GM18508 (cell line): ENCODE measurements at regions not wholly inside any gene's neighbourhood (a gene's known extent, or its start where the extent isn't known, plus 50 kb on each side); places are given as distances from the start of the nearest gene placed in this dataset.

Experiments
- ATAC-seq: cut with Tn5 transposase; IDR thresholded peaks from one replicate; pipeline ENCODE4 v1.9.1; 2021; ENCODE audit warnings: moderate number of reproducible peaks; ENCODE audit not compliant: insufficient read depth, unreplicated experiment

DNA sequence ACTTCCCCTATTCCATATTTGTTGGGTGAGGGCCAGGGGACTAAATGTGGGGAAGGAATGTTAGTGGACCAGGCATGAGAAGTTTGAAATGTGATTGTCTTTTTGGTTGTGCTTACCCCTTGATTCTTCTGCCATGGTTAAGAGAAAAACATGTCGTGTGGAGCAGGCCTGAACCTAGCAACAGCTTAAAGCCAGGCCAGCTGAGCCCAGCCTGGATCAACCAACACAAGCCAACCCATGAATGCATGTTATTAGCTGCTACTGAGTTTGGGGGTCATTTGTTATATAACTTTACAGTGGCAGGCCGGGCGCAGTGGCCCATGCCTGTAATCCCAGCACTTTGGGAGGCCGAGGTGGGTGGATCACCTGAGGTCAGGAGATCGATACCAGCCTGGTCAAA, 52.4 kb upstream of the TRIO start:
- no peak for ATAC-seq

DNA sequence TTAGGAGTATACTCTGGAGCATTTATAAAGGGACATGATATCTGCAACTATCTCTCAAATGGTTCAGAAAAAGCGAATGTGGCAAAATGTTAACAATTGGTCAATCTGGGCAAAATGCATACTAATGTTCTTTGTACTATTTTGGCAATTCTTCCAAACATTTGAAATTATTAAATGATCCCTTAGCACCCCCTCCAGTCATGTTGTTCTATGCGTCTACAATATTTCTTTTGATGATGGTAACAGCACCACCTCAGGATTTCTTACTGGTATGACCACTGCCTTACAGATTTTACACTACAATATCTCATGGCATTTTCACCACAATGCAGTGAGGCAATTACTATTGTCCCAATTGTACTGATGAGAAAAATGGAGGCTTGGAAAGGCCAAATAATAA, 52.9 kb upstream of the TRIO start:
- ATAC-seq, result no peak

DNA sequence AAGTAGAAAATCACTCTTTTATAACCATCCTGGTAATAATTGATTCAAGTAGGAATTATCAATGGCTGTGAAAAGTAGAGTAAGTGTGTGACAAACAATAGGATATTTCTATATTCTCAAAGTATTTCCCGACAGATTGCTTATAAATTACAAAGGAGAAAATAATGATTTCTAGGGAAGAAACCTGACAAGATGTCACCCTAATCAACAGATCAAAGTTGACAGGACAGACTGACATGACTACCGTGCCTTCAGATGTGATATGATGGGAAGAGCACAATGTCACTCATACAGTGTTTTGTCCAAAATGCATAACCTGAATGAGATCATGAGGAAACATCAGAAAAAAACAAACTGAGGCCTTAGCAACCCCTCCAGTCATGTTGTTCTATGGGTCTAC, 53.9 kb upstream of the TRIO start:
- ATAC-seq, result no peak

DNA sequence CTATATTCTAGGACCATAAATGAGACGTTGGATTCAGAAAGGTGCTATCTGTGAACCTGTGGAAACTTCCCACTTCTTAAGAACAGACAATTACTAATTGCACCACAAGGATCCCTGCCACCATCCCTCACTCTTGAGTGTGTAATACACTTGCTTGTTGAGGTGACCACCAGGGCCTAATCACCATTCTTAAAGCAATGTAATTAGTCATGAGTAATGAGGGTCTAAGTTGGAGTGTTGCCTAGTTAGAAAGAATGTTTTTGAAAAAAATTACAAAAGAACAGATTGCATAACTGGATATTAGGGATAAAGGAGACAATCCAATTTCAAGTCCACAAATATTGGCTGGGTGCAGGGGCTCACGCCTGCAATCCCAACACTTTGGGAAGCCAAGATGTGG, 56.9 kb upstream of the TRIO start:
- ATAC-seq, result no peak

DNA sequence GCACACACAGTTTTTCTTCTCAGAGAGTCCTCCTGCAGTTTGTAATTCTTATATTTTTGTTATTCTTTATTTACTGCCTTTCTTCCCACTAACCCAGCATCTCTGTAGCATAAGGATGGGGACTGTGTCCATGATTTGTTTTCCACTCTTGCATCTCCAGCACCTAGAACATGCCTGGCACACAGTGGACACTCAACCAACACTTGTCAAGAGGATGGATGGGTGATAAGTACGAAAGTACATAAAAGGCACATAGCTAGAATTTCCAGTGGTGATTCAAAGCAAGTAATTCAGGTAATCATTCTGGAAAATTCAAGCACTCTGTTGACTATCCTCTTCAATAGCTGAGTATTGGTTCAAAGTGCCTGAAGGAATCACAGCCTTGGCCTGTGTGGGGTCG, 60.2 kb upstream of the TRIO start:
- ATAC-seq, result no peak

DNA sequence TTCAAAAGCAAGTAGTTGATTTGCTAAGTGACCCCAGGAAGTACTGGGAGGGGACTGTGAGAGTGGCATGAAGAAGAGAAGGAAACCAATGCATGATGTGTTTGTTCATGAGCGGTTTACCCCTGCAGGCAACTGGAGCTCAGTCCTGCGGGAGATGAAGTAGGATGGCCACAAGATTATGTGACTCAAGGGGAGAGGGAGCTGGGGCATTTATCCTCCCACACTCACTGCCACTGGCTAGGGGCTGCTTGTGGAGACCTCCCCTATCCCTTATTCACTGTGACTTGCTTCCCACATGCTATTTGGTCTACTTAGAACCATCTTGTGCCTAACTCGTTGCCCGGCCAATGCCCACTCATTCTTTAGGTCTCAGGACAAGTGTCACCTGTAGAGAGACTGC, 60.6 kb upstream of the TRIO start:
- no peak for ATAC-seq

DNA sequence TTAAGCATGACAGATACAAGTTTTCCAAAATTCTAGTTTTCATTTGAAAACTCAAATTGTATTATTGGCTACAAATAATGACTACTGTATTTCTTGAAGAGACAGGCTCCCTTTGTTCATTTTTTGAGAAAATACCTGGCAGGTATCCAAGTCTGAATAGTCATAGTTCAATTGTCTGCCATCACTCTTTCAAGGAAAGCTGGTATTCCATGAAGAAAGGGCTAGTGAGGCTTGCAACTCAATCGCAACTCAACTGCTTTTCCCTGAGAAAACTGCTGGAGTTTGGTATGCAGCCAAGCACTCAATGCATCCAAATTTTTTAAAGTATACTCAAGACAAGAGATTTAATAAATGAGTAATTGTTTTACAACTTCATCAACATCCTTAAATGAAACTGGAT, 61.4 kb upstream of the TRIO start:
- no peak for ATAC-seq

DNA sequence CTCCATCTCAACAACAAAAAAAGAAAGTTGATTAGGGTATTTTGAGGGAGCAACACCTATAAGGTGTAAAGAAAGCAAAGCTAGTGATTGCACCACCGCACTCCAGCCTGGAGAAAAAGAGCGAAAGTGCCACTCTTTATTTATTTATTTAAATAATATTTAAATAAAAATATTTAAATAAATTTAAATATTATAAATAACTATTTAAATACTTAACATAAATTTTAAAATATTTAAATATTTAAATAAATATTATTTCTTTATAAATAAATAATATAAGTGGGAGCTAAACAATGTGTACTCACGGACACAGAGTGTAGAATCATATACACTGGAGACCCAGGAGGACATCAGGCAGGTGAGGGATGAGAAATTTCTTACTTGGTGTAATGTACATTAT, 64.4 kb upstream of the TRIO start:
- ATAC-seq, result no peak

DNA sequence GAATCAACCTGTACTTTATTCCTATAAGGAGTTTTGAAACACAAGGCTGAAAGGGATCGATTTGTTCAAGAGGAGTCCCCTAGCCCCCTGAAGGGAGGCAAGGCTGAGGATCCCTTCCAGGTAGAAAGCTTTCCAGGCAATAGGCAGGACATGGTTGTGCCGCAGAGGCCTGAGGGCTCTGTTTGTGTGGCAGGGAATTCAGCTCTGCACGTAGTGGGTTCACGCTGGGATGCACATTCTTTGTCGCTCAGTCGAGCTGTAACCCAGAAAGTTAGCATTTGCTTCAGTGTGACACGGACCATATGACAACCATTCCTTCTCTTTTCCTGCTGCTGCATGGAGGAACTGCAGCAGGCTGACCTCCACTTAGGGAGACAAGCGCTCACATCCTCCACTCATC, 65.6 kb upstream of the TRIO start:
- ATAC-seq, result no peak

DNA sequence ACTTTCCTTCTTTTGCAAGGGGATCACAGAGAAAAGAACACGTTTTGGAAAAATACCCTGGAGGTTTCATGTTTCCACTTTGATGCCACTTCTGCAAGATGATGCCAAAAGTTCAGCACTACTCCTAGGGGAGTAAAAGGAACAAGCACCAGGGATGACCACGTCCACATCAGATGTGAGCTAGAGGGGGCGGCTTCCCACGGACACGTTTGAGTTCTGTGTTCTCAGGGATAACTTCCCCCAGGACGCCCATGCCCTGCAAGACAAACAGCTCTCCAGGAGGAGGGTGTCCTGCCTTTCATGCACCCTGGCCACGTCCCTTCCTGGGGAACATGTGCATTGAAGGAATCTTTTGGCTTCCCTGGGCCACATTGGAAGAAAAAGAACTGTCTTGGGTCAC, 66.6 kb upstream of the TRIO start:
- no peak for ATAC-seq

DNA sequence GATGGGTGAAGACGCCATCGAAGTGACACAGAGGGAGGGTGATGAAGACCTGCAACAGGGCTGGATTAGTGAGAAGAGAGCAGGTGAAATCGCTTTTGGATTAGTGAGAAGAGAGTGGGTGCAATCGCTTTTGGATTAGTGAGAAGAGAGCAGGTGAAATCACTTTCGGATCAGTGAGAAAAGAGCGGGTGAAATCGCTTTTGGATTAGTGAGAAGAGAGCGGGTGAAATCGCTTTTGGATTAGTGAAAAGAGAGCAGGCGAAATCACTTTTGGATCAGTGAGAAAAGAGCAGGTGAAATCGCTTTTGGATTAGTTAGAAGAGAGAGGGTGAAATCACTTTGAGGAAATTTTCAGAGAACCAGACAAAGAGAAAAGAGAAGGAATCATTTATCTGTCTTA, 67.2 kb upstream of the TRIO start:
- ATAC-seq, result no peak

DNA sequence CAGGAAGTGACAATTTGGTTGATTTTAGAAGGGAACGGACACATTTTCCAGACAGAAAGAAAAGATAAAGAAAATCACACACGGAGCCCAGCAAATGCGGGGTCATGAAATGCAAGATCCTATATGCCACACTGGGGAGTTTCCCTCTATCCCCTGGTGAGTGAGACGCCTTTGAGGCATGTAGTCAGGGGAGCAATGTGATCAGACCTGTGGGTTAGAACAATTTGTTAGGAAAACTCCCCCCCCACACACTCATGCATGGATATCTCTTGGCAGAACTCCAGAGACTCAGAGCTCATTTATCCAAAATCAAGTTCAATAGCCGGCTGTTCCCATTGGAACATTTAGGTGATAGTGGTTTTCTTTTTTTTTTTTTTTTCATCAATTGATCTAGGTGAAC, 71.7 kb upstream of the TRIO start:
- no peak for ATAC-seq

DNA sequence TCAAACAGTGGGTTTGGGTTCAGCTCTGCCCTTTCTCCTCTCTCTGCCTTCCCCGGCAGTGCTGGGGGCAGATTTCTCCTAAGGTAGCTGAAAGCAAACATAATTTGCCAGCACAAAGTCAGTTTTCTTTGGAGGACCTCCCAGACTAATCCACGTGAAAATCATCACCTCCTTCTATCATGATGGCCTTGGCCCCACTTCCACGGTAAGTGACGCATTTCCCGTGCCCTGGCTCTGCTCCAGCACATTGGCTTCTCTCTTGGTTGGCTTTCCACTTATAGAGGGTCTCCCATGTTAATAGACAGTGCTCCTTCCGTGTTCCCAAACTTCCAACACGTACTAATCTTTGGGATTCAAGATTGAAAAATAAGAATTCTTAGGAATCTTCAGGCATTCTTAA, 74.1 kb upstream of the TRIO start:
- no peak for ATAC-seq

DNA sequence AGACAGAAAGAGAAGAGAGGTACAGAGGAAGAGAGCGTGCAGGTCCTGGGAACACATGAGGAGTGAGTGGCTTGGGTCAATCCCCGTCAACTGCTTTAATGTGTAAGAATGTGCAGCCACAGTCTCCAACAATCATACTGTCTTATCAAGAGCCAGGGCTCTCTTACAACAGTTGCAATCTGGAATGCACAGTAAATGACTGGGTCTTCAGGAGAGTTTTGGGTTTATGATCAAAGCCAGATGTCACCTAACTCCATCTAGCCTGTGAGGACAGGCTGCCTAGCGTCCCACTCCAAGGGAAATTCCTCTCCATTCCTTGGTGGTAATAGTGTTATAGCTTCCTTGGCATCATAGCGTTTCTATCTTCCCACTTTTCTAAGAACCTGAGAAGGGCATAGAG, 75.0 kb upstream of the TRIO start:
- ATAC-seq, result no peak

DNA sequence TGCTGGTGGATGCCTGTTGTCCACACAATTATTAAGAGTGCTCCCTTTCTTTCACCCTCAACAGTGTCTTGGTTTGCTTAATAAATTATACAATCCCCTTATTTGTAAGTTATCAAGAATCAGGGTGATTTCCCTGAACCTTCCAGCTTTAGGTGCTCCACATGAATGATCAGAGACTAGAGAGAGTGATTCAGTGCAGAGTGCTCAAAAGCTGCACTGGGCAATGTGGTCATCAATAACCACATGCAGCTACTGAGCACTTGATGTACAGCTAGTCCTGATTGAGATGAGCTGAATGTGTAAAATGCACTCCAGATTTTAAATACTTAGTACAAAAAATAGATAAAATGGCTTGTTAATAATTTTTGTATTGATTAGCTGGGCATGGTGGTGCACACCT, 76.8 kb upstream of the TRIO start:
- no peak for ATAC-seq

DNA sequence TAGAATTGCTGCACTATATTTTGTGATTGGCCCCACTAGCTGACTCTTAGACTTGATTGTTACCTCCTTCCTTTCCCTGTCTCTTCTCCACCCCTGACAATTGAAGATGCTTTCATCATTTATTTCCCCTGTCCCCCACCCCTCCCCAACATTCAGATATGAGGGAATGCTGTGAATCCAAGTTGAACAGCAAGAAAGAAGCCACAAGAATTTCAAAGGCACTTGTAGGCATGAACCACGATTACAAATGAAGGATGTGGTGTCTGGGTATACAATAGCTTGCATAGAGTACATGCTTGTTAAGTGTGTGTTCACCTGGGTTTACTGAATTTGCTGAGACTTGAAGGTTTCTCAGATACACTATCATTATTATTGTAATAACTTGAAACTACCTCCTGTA, 78.3 kb upstream of the TRIO start:
- no peak for ATAC-seq

DNA sequence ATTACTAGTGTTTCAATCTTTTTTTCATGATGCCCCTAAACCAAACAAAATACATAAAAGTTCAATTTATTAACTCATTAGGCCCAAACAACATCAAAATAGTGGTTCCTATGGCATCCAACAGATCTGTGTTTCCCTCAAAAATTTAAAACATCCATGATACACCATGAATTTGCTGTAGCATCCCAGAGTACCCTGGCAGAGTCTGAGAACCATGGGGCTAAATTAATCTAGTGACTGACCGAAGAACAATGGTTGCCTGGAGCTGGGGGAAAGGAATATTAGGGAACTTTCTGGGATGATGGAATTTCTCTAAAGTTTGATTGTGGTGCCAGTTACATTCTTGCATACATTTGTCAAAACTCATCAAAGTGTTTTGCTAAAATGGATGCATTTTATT, 79.5 kb upstream of the TRIO start:
- no peak for ATAC-seq

DNA sequence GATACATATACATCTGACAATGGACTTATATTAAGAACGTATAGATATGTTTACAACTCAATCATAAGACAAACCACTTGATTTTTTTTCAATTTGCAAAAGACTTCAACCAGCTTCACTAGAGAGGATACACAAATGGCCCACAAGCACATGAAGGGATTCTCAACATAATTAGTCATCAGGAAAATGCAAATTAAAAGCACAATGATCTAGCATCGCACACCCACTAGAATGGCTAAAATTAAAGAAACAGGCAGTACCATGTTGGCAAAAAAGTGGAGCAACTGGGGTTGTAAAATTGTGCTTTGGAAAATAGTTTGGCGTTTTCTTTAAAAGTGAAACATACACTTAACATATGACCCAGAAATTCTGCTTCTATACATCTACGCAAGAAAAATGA, 80.0 kb upstream of the TRIO start:
- ATAC-seq, result no peak

DNA sequence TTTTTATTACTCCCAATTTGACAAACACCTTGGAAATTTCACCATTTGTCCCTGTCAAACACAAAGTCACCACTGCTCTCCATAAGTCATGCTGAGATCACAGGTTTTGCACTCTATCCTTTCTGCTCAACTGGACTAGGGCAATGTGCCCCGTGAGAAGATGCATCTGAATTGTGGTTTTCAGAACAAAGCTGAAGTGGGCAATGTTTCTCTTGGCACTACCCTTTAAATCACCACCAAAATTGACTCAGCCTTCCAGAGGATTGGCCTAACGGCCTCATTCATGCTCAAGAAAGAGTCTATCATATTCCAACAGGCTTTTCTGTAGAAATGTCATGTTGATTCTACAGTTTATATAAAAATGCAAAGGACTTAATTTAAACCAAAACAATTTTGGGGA, 81.0 kb upstream of the TRIO start:
- no peak for ATAC-seq

DNA sequence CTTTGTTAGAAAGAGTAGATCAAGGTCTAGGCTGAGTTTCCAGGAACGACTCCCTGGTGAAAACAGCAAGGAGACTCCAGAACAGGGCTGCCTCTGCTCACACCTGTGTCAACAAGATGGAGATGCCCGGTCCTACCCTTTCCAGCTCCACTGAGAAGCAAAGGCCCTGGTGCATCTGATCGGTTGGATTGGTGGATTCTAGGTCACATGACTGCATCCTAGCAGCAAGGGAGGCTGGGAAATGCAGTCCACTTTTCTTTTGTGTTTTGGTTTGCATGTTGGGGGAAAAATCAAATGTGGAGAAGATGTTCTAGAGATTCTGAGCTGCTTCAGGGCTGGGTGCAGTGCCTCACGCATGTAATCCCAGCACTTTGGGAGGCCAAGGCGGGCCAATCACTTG, 82.0 kb upstream of the TRIO start:
- ATAC-seq, result no peak

DNA sequence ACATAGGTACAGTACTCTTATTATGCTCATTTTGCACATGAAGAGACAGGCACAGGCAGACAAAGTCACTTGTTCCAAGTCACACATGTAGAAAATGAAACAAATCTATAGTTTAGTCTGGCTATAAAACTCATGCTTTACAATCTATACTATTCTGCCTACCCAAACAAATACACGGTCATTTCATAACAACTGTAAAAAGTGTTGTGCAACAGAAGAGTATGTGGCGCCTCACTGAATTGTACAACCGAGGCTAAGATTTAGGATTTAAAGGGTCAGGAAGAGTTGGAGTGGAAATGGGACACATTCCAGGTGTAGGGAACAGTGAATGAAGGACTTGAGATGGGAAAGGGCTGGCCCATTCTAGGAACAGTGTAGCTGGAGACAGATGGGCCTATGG, 82.9 kb upstream of the TRIO start:
- ATAC-seq, result no peak

DNA sequence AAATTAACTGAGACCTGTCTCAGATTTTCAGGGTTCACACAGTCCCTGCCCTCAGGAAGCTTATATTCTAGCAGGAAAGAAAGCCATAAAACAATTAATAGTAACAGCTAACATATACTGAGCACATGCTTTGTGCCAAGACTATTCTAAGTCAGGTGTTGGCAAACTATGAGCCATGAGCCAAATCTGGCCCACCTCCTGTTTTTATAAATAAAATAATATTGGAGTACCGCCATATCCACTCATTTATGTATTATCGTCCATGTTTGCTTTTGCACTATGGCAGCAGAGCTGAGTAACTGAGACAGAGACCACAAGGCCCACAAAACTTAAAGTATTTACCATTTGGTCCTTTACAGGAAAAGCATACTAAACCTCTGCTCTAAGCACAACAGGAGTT, 83.3 kb upstream of the TRIO start:
- ATAC-seq, result no peak

DNA sequence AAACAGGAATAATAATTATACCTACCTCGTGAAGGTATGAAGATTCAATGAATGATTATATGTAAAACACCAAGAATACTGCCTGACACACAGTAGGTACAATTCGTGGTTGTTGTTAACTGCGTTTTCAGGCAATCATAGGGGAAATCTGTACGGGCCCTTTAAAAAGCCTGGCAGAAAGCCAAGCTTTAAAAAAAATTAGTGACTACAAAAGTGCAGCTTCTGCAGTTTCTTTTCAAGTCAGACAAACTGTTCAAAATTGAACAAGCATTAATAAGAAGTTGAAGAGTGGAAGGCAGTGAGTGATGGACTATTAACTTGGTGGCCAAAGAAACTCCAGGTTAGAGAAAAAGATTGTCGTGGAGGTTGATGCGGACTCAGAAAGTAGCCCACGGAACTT, 85.9 kb upstream of the TRIO start:
- no peak for ATAC-seq

DNA sequence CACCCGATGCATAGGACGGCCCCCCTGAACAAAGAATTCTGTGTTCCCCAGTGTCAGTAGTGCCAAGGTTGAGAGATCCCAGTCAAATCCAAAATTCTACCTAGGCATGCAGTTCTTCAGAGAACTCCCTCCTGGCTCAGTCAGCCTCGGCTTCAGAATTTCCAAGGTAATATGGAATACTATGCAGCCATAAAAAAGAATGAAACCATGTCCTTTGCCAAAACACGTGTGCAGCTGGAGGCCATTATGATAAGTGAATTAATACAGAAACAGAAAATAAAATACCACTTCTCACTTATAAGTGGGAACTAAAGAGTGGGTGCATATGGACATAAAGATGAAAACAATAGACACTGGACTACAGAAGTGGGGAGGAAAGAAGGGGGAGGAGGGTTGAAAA, 87.1 kb upstream of the TRIO start:
- no peak for ATAC-seq
